ENCODE measurements at regions not wholly inside any gene's neighbourhood (a gene's known extent, or its start where the extent isn't known, plus 50 kb on each side); places are given as distances from the start of the nearest gene placed in this dataset.
"Not testable (repeated sequence)": the region's sequence is repeated elsewhere in the genome, so short reads cannot be mapped to it uniquely, and the experiment has no call there.

GRCh38 chr4:160257318-160257717 is 1154.4 kb downstream of the RAPGEF2 start:
- no peak for DNase-seq

GRCh38 chr4:160265014-160265413 is 1162.1 kb downstream of the RAPGEF2 start:
- DNase-seq: no peak

- DNase-seq: no peak
Observed at GRCh38 chr4:160265836-160266235, 1163.0 kb downstream of the RAPGEF2 start.

- no peak for DNase-seq
Observed at GRCh38 chr4:160276785-160277325, 1174.0 kb downstream of the RAPGEF2 start.

DNA sequence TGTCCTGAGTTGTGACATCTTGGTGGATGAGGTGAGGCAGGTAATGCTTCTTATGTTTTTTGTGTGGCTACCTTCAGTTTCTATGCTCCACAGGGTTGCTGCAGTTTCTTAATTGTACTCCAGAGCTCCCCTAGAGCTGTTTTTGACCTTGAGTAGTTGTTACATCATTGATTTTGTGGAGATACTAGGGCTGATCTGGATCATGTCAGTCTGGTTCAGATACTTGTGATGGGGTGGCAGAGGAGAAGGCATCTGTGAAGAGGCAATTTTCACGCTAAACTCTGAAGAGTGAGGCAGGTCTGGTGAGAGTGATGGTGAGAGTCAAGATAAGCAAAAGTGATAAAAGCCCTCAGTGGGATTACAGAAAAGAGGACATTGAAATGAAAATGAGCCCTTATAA is 1180.2 kb downstream of the RAPGEF2 start:
- DNase-seq: no peak

GRCh38 chr4:160284516-160284915 is 1181.6 kb downstream of the RAPGEF2 start:
- no peak for DNase-seq

- DNase-seq: no peak
Observed at GRCh38 chr4:160286051-160286450, 1183.2 kb downstream of the RAPGEF2 start.

GRCh38 chr4:160296476-160296875 is 1193.6 kb downstream of the RAPGEF2 start:
- DNase-seq: no peak

DNA sequence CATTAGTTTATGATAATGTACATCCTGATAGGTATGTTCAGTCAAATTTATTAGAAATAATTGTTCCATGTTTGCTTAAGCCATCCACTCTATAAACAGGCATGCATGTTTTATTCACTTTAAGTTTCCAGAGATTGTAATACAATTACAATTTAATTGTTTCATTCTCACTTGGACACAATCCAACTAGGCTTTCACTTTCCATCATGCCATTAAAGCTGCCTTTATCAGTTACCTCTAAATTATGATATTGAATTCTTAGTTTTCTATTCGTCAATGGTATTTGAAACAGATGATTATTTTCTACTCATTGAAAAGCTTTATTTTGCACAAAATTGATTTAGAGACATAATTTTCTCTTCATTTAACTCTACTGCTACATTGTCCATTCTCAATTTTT is 1196.3 kb downstream of the RAPGEF2 start:
- no peak for DNase-seq

- DNase-seq: no peak
Observed at GRCh38 chr4:160299608-160300007, 1196.7 kb downstream of the RAPGEF2 start.

DNA sequence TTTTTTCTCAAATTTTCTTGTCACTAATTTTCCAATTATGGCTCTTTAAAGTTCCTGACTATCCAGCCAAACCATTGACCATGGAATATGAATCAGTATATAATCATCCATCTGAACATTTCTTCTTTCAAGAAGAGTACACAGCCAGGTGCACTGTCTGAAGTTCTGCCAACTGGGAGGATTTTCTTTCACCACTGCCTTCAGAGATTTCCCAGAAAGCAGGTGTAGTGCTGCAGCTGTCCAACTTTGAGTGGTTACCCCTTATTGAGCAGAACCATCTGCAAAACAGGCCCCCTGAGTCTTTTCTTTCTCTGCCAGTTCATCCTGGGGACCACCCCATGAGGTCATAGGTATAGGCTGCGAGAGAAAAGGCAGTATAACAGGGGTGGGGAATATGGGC is 1213.2 kb downstream of the RAPGEF2 start:
- DNase-seq: no peak

DNA sequence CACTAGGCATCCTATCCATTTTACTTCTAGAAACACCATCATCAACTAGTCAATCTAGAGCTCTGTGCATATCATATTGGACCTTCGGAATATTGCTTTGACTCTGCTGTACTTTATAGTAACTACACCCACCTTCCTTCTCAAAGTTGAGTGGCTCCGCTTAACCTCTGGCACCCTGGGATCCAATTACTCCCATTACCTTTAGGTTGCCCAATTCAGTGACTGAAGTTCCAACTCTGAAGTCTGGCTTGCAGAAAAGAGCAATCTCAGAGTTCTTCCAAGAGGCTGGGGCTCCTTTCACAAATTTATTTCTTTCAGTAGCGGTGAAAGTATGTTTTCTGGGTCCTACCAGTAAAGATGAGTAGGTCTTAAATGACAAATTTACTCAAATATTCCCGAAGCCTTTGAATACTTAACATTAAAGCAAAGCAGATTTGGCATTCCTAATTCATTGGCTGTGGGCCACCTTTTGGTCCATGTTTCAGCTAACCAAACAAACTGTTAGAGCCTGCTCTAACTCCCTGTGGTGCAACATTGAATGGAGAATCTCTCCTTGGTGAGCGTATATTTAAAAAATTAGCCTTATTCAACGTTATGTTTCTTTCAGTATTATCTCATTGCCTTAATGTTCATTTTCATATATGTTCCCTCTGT is 1215.8 kb downstream of the RAPGEF2 start:
- no peak for DNase-seq

- no peak for DNase-seq
Observed at GRCh38 chr4:160319221-160319867, 1216.5 kb downstream of the RAPGEF2 start.

DNA sequence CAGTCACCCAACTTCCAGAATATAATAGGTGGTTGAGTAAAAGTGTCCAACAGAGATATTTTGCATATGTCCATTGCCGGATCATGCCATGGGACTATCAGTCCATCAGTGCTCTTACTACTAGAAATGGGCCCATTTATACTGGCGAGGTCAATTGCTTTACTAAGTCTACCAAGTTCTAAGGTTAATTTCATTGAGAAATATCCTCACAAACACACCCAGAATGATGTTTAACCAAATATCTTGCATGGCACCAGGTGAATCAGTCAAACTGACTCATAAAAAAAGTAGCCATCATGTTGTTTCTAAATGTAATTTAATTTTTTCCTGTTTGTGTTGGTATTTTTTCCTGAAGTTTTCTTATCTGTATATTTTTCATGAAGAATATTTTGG is 1217.0 kb downstream of the RAPGEF2 start:
- no peak for DNase-seq

DNA sequence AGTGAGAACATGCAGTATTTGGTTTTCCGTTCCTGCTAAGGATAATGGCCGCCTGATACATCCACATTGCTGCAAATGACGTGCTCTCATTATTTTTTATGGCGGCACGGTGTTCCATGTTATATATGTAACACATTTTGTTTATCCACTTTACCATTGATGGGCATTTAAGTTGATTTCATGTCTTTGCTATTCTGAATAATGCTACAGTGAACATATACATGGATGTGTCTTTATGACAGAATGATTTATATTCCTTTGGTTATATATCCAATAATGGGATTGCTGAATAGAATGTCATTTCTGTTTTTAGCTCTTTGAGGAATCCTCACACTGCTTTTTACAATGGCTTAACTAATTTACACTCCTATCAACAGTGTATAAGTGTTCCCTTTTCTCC is 1223.2 kb downstream of the RAPGEF2 start:
- no peak for DNase-seq

DNA sequence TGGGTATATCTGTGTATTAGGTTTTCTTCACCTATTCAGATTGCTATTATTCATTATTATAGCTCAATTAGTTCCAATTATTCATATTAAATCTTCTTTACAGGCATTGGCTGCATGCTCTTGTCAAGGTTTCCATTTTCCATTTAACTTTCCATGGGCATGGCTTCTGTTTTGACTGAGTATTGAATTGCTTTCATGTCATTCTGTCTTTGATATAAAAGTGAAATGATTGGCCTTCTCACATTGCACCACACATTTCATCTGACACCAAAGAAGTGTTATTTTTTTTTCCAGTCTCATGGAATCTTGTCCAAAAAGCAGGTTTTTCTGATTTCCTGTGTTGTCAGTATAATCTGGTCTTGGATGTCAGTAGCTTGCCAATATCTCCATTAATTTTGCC is 1244.3 kb downstream of the RAPGEF2 start:
- no peak for DNase-seq

- no peak for DNase-seq
Observed at GRCh38 chr4:160350944-160351343, 1248.1 kb downstream of the RAPGEF2 start.

DNA sequence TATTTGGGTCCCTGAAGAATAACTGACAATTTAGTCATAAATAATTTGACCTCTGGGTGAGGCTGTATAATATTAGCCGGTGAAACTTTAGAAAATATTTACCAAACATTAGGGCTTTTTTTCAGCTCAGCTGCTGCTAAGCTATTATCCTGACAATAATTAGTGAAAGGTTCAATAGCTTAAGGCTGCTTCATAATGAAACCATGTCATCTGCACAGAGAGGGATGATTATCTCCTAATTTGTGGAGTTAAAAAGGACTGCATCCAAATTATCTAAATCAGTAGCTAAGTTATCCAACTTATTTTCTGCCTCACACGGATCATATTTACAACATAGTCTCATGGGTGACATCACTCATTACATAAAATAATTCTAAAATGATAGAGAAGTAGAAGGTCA is 1249.8 kb downstream of the RAPGEF2 start:
- no peak for DNase-seq

DNA sequence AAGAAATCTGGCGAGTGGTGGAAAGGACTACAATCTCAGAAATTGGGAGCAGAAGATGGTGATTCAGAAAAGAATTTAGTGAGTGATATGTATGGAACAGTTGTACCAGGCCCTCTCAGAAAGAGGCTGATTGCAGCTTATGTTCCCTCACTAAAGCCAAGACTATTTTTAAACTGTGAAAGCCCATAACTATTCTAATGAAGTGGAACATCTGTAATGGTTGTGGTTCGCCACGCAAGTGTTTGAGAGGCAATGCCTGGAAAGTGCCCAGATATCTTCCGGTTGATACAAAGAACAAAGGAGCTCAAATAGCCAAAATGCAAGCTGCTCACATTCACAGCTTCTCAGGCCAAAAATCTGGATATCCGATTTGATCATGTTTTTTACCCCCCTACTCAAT is 1250.7 kb downstream of the RAPGEF2 start:
- DNase-seq: no peak

GRCh38 chr4:160362478-160362877 is 1259.6 kb downstream of the RAPGEF2 start:
- no peak for DNase-seq

DNA sequence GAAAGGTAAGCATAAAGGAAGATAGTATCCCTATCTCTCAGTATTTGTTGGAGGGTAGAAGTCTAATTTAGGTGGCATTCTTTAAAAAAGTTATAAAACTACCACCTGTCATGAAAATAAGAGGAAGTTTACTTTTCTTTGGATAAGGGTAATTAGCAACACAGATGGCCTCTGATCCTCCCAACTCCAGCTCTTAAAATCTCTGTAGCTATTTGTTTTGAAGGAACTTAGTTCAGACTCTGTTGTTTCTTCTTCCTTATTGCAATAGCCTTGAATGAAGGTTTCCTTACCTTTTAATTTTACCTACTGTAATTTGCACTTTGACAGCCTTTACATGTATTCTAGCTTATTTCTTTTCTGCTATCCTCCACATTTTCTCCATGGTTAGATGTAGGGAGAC is 1261.3 kb downstream of the RAPGEF2 start:
- no peak for DNase-seq

DNA sequence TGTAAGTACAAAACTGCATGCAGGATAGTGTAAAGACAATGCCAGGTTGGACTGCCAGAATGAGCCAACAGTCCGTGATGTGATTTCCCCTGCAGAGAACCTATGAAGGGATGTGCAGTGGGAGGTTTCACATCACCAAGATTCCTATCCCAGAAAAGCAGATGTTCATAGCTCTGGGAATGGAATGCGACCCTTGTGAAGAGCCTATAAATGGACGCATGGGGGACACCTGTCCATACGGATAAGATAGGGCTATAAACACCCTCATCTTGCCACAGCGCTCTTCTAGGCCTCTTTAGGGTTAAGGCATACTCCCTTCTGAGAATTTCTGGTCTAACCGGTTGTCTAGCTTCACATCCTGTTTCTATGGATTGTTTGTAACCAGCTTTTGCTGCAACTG is 1261.8 kb downstream of the RAPGEF2 start:
- not testable (repeated sequence) for DNase-seq

DNA sequence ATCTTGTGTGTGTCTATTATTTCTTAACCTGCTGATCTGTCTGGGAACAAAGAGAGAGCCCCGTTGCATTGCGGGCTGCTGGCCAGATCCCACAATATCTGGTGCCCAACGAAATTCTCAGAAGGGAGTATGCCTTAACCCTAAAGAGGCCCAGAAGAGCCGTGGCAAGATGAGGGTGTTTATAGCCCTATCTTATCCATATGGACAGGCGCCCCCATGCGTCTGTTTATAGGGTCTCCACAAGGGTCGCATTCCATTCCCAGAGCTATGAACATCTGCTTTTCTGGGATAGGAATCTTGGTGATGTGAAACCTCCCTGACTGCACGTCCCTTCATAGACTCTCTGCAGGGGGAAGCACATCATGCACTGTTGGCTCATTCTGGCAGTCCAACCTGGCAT is 1262.5 kb downstream of the RAPGEF2 start:
- DNase-seq: not testable (repeated sequence)

DNA sequence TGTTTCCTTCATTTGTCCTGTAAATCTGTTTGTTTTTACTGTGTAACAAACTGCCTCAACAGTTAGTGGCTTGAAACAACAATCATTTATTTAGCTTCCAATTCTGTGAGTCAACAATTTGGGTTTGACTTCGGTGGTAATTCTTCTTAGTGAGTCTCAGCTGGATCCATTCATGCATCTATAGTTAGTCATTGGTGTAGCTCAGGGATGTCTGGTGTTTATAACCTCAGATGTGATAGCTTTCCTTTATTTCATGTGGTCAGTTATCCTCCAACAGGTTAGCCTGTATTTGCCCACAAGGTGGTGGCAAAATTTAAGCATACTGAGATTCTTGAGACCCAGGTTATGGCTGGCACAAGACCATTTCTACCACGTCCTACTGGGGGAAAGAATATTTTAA is 1267.2 kb downstream of the RAPGEF2 start:
- DNase-seq: no peak

GRCh38 chr4:160371446-160371845 is 1268.6 kb downstream of the RAPGEF2 start:
- DNase-seq: no peak

Data from NCI-H2171 treated with DMSO at 0.1 percent for 48 hours (cell line).